HS-5 (cell line): ENCODE measurements at regions not wholly inside any gene's neighbourhood (a gene's known extent, or its start where the extent isn't known, plus 50 kb on each side); places are given as distances from the start of the nearest gene placed in this dataset.
"Not testable (repeated sequence)": the region's sequence is repeated elsewhere in the genome, so short reads cannot be mapped to it uniquely, and the experiment has no call there.

Experiments
- DNase-seq: peaks from one replicate; pipeline ENCODE4 v3.0.0-alpha.2; 2012; ENCODE audit warnings: low read depth

DNA sequence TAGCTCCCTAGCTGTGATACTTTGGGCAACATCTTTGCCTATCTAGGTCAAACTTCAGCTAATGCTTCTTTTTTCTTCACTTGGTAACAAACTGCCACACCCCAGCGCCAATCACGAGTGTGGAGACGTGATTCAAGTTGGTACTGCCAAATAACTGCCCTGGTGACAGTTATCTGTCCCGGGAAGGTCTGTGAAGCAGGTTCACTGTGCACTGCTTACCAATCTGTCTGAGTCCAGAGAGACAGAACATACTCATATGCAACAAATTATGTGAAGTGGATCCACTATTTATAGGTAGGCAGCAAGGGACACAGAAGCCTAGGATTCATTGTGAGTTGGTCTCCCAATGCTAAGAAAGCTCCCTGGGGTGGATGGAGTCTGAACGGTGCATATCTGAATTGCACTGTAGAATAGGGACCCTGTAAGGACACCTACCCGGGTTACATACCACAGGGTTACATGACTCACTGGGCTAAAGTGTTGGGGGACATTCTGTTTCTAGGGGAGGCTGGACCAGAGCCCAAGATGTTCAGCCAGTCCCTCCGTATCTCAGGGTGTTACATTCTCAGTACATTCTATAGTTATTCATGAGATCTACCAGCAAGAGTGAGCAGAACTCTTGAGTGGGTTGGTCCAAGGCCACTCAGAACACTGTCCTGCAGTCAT is 95.4 kb upstream of the STC2 start:
- no peak for DNase-seq

- DNase-seq, result no peak
Measured at GRCh38 chr5:173420108-173420507, 91.9 kb upstream of the STC2 start.

DNA sequence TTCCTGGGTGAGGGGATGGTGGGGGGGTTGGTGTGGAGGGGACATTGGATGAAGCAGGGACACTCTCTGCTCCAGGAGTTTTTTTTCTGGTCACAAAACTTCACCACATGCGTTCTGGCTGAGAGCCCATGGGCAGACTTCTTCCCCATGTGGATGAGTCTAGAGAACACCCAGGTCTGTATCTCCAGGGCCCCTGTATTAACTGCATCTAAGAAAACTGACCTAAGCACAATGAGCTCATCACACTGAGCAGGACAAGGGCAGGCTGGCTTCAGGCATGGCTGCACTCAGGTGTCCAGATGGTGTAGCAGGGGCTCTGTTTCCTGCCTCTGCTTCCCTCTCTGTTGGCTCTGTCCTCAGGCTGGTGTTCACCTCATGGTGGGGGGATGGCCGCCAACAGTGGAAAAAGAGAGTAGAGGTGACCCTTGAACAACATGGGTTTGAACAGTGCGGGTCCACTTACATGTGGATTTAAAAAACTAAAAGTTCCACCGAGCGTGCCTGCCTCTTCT is 85.3 kb upstream of the STC2 start:
- DNase-seq, result no peak

DNA sequence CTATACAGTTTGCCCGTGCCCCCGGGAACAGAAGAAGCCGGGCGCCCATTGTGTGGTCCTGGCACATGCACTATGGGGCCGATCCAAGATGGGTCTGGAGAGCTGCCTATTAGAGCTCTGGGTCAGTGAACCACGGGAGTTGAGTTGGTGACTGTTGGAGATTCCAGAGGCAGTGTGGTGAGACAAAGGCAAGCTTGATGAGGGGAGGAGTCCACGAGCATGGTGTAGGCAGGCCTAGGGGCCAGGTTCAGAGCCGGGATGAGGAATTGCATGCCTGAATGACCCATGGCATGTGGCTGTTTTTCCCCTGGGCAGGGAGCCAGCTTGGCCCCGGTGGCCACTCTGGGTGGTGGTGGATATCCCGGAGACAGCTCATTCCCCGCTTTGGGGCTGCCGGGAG is 84.4 kb upstream of the STC2 start:
- DNase-seq, result no peak

GRCh38 chr5:173411791-173412555 is 83.8 kb upstream of the STC2 start:
- DNase-seq, result no peak

DNA sequence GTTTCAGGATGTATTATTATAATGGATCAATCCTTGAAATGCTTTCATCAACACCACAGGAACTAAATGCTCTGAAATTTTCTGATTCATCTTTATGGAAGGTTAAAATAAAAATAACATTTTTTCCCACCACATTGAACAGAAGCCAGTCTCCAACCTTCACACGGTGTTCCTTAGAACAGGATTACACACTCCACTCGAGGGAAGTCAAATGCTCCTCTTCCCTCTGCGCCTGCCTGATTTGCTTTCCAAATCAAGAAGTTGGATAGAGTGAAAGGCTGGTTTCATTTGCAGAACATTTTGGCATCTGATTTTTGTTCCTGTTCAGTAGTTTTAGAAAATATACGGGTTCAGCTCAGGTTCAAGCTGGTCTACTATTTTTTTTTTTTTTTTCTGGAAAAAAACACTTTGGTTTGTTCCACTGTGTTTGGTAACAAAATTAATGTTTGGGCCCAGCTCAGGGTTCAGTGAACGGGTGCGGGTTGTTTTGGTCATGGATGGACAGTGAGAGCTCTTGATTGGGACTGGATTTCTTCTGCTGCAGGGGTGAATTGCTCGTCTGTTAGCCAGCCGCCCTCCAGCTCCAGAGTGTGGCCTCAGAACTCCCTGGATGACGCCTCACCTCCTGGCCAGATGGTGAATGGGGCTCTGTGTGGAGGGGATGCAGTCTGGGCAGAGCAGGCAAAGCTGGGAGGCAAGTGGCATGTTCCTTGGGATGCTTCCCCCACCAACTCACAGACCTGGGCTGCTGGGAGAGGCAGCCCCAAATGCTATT is 82.4 kb upstream of the STC2 start:
- DNase-seq, result no peak

GRCh38 chr5:173408946-173409345 is 80.7 kb upstream of the STC2 start:
- no peak for DNase-seq

- no peak for DNase-seq
Measured at GRCh38 chr5:173399851-173400250, 71.6 kb upstream of the STC2 start.

DNA sequence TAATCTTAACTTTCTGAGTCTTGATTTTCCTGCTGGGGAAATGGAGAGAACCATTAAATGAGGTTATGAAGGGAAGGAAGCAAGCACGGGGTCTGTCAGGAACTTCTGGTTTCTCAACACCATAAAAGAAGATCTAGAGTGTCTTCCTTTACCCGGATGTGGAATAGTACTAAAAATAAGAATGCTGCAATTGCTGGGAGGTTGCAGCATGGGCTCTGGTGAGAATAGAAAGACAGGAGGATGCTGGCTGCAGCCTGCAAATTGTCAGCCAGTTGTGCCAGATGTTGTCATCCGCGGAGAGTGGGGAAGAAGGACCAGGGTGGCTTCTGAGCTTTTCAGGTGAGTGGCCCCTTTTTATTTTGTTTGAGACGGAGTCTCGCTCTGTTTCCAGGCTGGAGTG is 69.3 kb upstream of the STC2 start:
- DNase-seq, result no peak

GRCh38 chr5:173396311-173396993 is 68.2 kb upstream of the STC2 start:
- DNase-seq, result no peak

DNA sequence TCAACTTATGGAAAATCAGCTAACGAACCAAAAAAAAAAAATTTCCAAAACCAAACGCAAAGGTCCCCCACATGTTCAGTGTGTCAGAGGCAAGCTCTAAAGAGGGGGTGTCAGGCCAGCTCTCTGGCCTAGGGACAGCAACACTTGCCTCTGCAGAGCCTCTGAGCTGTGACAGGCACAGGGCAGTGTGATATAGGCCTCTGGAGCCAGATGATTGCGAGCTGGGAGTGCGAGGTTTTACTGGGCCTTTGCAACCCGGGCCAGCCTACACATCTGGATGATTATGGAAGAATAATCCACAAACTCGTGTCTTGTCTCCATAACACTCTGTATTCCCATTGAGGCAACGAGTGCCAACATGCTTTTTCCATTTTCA is 67.7 kb upstream of the STC2 start:
- no peak for DNase-seq

GRCh38 chr5:173395257-173395932 is 67.2 kb upstream of the STC2 start:
- DNase-seq, result peak; percentile 37

- DNase-seq, result no peak
Measured at GRCh38 chr5:173394701-173395100, 66.5 kb upstream of the STC2 start.

GRCh38 chr5:173392172-173392571 is 64.0 kb upstream of the STC2 start:
- DNase-seq, result no peak

DNA sequence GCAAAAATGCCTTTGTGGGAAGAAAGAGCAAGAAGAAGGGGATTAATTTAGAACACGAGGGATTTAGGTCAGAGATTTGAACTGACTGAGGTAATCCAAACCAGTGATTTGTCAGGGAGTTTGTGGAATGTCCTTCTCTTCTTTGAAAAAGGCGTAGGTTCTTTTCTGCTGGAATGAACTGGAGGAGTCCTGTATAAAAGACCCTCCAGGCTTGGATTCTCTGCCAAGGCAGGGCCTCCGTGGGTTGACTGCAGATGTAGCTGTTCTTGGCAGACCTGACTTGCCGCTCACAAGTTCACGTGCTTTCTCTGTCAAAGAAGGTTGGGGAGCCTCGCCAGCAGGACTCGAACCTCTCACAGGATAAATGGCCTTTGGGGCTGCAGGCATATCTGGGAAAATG is 62.8 kb upstream of the STC2 start:
- no peak for DNase-seq

DNA sequence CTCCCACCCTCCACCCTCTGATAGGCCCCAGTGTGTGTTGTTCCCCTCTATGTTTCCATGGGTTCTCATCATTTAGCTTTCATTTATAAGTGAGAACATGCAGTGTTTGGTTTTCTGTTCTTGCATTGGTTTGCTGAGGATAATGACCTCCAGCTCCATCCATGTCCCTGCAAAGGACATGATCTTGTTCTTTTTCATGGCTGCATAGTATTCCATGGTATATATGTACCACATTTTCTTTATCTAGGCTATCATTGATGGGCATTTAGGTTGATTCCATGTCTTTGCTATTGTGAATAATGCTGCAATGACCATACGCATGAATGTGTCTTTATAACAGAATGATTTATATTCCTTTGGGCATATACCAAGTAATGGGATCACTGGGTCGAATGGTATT is 59.1 kb upstream of the STC2 start:
- DNase-seq, result not testable (repeated sequence)

DNA sequence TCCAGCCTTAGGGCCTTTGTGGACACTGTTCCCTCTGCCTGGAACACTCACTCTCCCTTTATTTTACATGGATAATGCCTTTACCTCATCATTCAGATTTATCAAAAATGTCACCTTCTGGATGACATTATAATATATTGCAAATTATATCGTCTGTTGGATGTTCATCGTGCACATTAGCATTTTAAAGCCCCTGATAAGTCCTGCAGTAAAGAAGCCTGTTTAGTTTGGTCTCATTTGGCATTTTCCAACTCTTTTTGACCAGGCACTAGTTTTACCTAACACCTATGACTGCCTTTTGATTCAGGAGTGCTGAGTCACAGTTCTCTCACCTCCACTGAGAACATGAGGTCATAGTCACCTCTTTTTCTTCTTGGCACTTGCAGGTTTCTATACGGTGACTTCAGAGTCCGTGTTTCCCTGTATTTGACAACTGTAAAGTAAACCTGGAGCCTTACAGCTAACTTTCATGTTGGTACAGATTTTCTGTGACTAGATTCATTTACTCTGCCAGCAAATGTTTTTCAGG is 57.7 kb upstream of the STC2 start:
- DNase-seq, result no peak

- DNase-seq, result no peak
Measured at GRCh38 chr5:173383711-173384110, 55.5 kb upstream of the STC2 start.

DNA sequence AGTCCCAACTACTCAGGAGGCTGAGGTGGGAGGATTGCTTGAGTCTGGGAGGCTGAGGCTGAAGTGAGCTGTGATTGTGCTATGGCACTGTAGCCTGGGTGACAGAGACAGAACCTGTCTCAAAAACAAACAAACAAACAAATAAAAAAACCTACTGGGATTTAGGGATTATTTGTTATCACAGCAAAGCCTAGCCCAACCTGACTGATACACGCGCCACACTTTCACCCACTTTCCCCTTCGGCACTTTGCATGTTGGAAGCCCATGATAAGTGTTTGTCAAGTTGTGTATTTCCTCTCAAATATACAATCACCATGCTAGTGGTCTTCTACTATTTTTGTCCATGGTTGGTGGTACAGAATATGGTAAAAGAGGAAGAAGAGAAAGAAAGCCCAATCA is 50.5 kb upstream of the STC2 start:
- no peak for DNase-seq
